ENCODE measurements at regions not wholly inside any gene's neighbourhood (a gene's known extent, or its start where the extent isn't known, plus 50 kb on each side); places are given as distances from the start of the nearest gene placed in this dataset.

DNA sequence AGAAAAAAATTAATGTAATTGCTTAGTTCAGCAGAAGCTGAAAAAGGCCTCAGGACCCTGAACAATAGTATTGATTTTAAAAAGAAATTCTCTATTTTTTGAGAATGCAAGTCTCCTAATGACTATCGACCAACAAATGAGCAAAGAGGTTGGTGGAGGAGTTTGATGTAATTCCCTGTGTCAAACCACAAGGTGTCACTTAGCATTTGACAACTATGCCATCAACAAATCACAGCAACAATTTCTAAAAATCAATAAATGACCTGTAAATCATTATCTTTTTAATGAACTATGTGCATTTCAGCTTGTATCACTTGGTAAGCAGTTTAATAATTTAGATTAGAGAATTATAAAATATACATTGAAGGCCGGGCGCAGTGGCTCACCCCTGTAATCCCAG lies 133.7 kb downstream of the PRELID2 start:
- ChIA-PET POLR2A (ENCODE audit: unreplicated experiment) (no interaction called here), CTCF (no interaction called here)
- H2AK9ac ChIP-seq (replicated peaks; ENCODE audit: low read depth, low read length, poor library complexity) = no peak overlapping the region
- no peak overlapping the region for H3K18ac ChIP-seq (ENCODE audit: low read depth, low read length)
- H3K4ac ChIP-seq (ENCODE audit: low read depth, low read length) = no peak overlapping the region
- no peak overlapping the region for H3K56ac ChIP-seq (ENCODE audit: extremely low read depth, insufficient read depth, low read length)
- no peak for DNase-seq
- H3K9ac ChIP-seq (ENCODE audit: low read depth, low read length) = no peak overlapping the region
- no peak overlapping the region for H3K27ac ChIP-seq (ENCODE audit: insufficient read depth, low read length)
- no peaks in the 10 kb centered on the region for H3K9me3 ChIP-seq (ENCODE audit: control insufficient read depth, insufficient read depth, low read length)
- no peak overlapping the region for H3K14ac ChIP-seq (replicated peaks; ENCODE audit: low read depth, low read length)
- no peak overlapping the region for H2BK15ac ChIP-seq (ENCODE audit: low read depth, low read length)
- H2BK120ac ChIP-seq (ENCODE audit: low read depth, low read length) = no peak overlapping the region
- H2AFZ ChIP-seq (replicated peaks; ENCODE audit: low read length, poor library complexity) = no peak overlapping the region
- no peaks in the 10 kb centered on the region for H3K9me1 ChIP-seq (ENCODE audit: insufficient read depth, low read length)
- no peaks in the 10 kb centered on the region for H4K20me1 ChIP-seq (ENCODE audit: insufficient read depth, low read length)
- no peak overlapping the region for H2AK5ac ChIP-seq (ENCODE audit: low read depth, low read length)
- no peak overlapping the region for H4K8ac ChIP-seq (ENCODE audit: low read depth in 2 of 2, low read length in 2 of 2)
- no peak overlapping the region for H3K4me2 ChIP-seq (ENCODE audit: low read depth, low read length)
- H3K4me3 ChIP-seq (ENCODE audit: insufficient read depth, low read depth, low read length) = no peak overlapping the region
- no peak overlapping the region for H2BK5ac ChIP-seq (ENCODE audit: low read depth, low read length, poor library complexity, severe bottlenecking)
- dilution Hi-C loops (cut with HindIII; ENCODE audit: low sequenced_read_pairs, unreplicated experiment) (no loop called here), intact Hi-C loops (cut with micrococcal nuclease) (no loop called here), in situ Hi-C loops (cut with MboI; ENCODE audit: low sequenced_read_pairs) (loop anchor here (25.0 kb wide), 1 partner anchor 1489 kb away; no protein-coding TSS in a partner anchor)
- H3K4me1 ChIP-seq (ENCODE audit: control insufficient read depth, insufficient read depth, low read length) = no peaks in the 10 kb centered on the region
- WGBS, 2 experiments (ENCODE audit: extremely low coverage in 2 of 2, insufficient read length in 1 of 2) = no CpG with 5 or more reads among the region's 3 CpGs
- H4K91ac ChIP-seq (ENCODE audit: insufficient read depth, low read depth, low read length) = no peak overlapping the region
- no peaks in the 10 kb centered on the region for H3K27me3 ChIP-seq (ENCODE audit: control insufficient read depth, insufficient read depth, low read length)
- no peak overlapping the region for H2BK20ac ChIP-seq (ENCODE audit: low read depth, low read length)
- no peak for ATAC-seq (ENCODE audit: low read depth)
- no TSS peak for BruUV-seq (replicated peaks)
- TF ChIP-seq NFE2L2 (IDR thresholded peaks at IDR 0.05; ENCODE audit: low read depth, low read length) = no peak
- no peak for TF ChIP-seq SMC3 (IDR thresholded peaks at IDR 0.05; ENCODE audit: low read depth, low read length)
- TF ChIP-seq RAD21 (IDR thresholded peaks at IDR 0.05; ENCODE audit: low read length) = no peak
- TF ChIP-seq, protein P1, sequence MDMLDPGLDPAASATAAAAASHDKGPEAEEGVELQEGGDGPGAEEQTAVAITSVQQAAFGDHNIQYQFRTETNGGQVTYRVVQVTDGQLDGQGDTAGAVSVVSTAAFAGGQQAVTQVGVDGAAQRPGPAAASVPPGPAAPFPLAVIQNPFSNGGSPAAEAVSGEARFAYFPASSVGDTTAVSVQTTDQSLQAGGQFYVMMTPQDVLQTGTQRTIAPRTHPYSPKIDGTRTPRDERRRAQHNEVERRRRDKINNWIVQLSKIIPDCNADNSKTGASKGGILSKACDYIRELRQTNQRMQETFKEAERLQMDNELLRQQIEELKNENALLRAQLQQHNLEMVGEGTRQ (IDR thresholded peaks at IDR 0.05; ENCODE audit: low read depth, low read length) = no peak
- TF ChIP-seq FOS (IDR thresholded peaks at IDR 0.05; ENCODE audit: low read depth, low read length) = no peak
- no peak for TF ChIP-seq MAFK (IDR thresholded peaks at IDR 0.05; ENCODE audit: low read depth, low read length)
- TF ChIP-seq, protein P2, sequence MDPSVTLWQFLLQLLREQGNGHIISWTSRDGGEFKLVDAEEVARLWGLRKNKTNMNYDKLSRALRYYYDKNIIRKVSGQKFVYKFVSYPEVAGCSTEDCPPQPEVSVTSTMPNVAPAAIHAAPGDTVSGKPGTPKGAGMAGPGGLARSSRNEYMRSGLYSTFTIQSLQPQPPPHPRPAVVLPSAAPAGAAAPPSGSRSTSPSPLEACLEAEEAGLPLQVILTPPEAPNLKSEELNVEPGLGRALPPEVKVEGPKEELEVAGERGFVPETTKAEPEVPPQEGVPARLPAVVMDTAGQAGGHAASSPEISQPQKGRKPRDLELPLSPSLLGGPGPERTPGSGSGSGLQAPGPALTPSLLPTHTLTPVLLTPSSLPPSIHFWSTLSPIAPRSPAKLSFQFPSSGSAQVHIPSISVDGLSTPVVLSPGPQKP (IDR thresholded peaks at IDR 0.05; ENCODE audit: borderline replicate concordance, low read depth, low read length) = no peak
- TF ChIP-seq, protein P3, sequence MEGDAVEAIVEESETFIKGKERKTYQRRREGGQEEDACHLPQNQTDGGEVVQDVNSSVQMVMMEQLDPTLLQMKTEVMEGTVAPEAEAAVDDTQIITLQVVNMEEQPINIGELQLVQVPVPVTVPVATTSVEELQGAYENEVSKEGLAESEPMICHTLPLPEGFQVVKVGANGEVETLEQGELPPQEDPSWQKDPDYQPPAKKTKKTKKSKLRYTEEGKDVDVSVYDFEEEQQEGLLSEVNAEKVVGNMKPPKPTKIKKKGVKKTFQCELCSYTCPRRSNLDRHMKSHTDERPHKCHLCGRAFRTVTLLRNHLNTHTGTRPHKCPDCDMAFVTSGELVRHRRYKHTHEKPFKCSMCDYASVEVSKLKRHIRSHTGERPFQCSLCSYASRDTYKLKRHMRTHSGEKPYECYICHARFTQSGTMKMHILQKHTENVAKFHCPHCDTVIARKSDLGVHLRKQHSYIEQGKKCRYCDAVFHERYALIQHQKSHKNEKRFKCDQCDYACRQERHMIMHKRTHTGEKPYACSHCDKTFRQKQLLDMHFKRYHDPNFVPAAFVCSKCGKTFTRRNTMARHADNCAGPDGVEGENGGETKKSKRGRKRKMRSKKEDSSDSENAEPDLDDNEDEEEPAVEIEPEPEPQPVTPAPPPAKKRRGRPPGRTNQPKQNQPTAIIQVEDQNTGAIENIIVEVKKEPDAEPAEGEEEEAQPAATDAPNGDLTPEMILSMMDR (conservative IDR thresholded peaks at IDR 0.05; ENCODE audit: low read depth, low read length) = no peak
- no peak for TF ChIP-seq CEBPB (IDR thresholded peaks at IDR 0.05; ENCODE audit: low read depth, low read length)
- TF ChIP-seq MXI1 (IDR thresholded peaks at IDR 0.05; ENCODE audit: borderline replicate concordance, low read depth, low read length) = no peak
- TF ChIP-seq RFX5 (IDR thresholded peaks at IDR 0.05; ENCODE audit: low read depth, low read length) = no peak
- no peak for TF ChIP-seq BHLHE40 (IDR thresholded peaks at IDR 0.05; ENCODE audit: low read depth, low read length)
- TF ChIP-seq MAZ (IDR thresholded peaks at IDR 0.05; ENCODE audit: borderline replicate concordance, low read depth, low read length) = no peak
- no peak for TF ChIP-seq CHD1 (IDR thresholded peaks at IDR 0.05; ENCODE audit: low read depth, low read length)
- no peak for TF ChIP-seq POLR2A (IDR thresholded peaks at IDR 0.05; ENCODE audit: low read depth, low read length)
- TF ChIP-seq RCOR1 (IDR thresholded peaks at IDR 0.05; ENCODE audit: insufficient replicate concordance, low read length) = no peak
- H3K23ac ChIP-seq (ENCODE audit: low read depth, low read length) = no peak overlapping the region
- no peaks in the 10 kb centered on the region for H3K79me1 ChIP-seq (ENCODE audit: low read depth in 1 of 2, low read length in 2 of 2)
- no peak overlapping the region for H4K5ac ChIP-seq (ENCODE audit: low read depth, low read length)
- no peaks in the 10 kb centered on the region for H3K36me3 ChIP-seq (ENCODE audit: control insufficient read depth, insufficient read depth, low read length)

Measured in IMR-90 (cell line).